GM12878 (cell line): ENCODE measurements at regions not wholly inside any gene's neighbourhood (a gene's known extent, or its start where the extent isn't known, plus 50 kb on each side); places are given as distances from the start of the nearest gene placed in this dataset.

Source experiments
- ATAC-seq: fragments of 200-7000 bp; cut with Tn5 transposase; 3 replicates; pipeline ENCODE4 v1.9.1; 2020; ENCODE audit warnings: mild to moderate bottlenecking, moderate library complexity
- BruUV-seq: library from RNA; stranded (reverse); fragments of 400-500 nt; replicated peaks from 2 replicates; lab custom pipeline; 2021; lab: Mats Ljungman, UMichigan
- CTCF ChIA-PET: fragments of 300-600 bp; sonication (Branson Sonifier 250); formaldehyde crosslinking; extraction: SDS; loops from one replicate; lab custom pipeline; 2021; ENCODE audit warnings: inconsistent platforms; lab: Yijun Ruan, JAX
- POLR2A ChIA-PET: fragments of 350-600 bp; formaldehyde crosslinking; extraction: SDS; loops from one replicate; lab custom pipeline; 2021; ENCODE audit warnings: inconsistent platforms; lab: Charles Lee
- RAD21 ChIA-PET: fragments of 300-600 bp; sonication (Branson Sonifier 250); formaldehyde crosslinking; loops from one replicate; lab custom pipeline; 2023; ENCODE audit warnings: antibody characterized with exemption; ENCODE audit not compliant: unreplicated experiment; lab: Charles Lee
- SMC1A ChIA-PET: fragments of 300-600 bp; sonication (Branson Sonifier 250); formaldehyde crosslinking; loops from one replicate; lab custom pipeline; 2023; ENCODE audit not compliant: unreplicated experiment, uncharacterized antibody; lab: Charles Lee
- DNase-seq: peaks from one replicate; pipeline ENCODE4 v3.0.0-alpha.2; 2011; ENCODE audit warnings: low read depth, low spot score
- FAIRE-seq: peaks from 3 replicates; lab custom pipeline; 2011; peaks lifted over from hg19 to GRCh38; lab: Jason Lieb, UNC
- H2AFZ ChIP-seq: 2 replicates; pipeline ENCODE4 v1.6.0; 2011; ENCODE audit warnings: low read depth, low read length, control low read depth; ENCODE audit not compliant: control insufficient read depth
- H3K27ac ChIP-seq: 2 replicates; pipeline ENCODE4 v1.5.1; 2011; ENCODE audit warnings: control low read depth; ENCODE audit not compliant: control insufficient read depth, insufficient read depth
- H3K27me3 ChIP-seq, 2 experiments: replicated peaks in 1 of 2; 2 replicates each; pipeline versions ENCODE4 v1.6.0 to v1.6.1; 2011; ENCODE audit warnings: low read length in 1 of 2; ENCODE audit not compliant: control insufficient read depth in 2 of 2, insufficient read depth in 2 of 2
- H3K36me3 ChIP-seq, 2 experiments: 2 replicates each; pipeline ENCODE4 v1.5.1; 2011; ENCODE audit warnings: low read length in 1 of 2; ENCODE audit not compliant: control insufficient read depth in 2 of 2, insufficient read depth in 2 of 2
- H3K4me1 ChIP-seq: 2 replicates; pipeline ENCODE4 v1.6.1; 2011; ENCODE audit warnings: mild to moderate bottlenecking, low read length, moderate library complexity, mixed read lengths; ENCODE audit not compliant: control insufficient read depth, insufficient read depth
- H3K4me2 ChIP-seq: 2 replicates; pipeline ENCODE4 v1.6.0; 2011; ENCODE audit warnings: control low read depth; ENCODE audit not compliant: control insufficient read depth, insufficient read depth
- H3K4me3 ChIP-seq: fragments of 200-600 bp; sonication (generic); 2 replicates; pipeline ENCODE4 v1.5.1; 2016
- H3K79me2 ChIP-seq: 2 replicates; pipeline ENCODE4 v1.6.0; 2011; ENCODE audit warnings: low read length; ENCODE audit not compliant: control insufficient read depth, insufficient read depth
- H3K9ac ChIP-seq: 2 replicates; pipeline ENCODE4 v1.8.0; 2011; ENCODE audit warnings: low read length, control low read depth, mixed read lengths; ENCODE audit not compliant: control insufficient read depth, insufficient read depth
- H3K9me3 ChIP-seq: replicated peaks from 3 replicates; pipeline ENCODE4 v1.5.1; 2011; ENCODE audit warnings: mild to moderate bottlenecking, low read length; ENCODE audit not compliant: control insufficient read depth, insufficient read depth
- H4K20me1 ChIP-seq: 2 replicates; pipeline ENCODE4 v1.6.0; 2011; ENCODE audit not compliant: control insufficient read depth, insufficient read depth
- BMI1 ChIP-seq: fragments of 450-650 bp; IDR thresholded peaks from 2 replicates; pipeline ENCODE4 v1.6.1; 2016; ENCODE audit warnings: mild to moderate bottlenecking, moderate library complexity, borderline replicate concordance
- CREM ChIP-seq: IDR thresholded peaks from 2 replicates; pipeline ENCODE4 v1.6.1; 2014; ENCODE audit warnings: antibody characterized with exemption, low read depth
- EED ChIP-seq: sonication (generic); IDR thresholded peaks from 2 replicates; pipeline ENCODE4 v1.6.1; 2016; ENCODE audit warnings: antibody characterized with exemption, low read depth
- EGR1 ChIP-seq, 2 experiments: IDR thresholded peaks; 1 replicate in 1 of 2; 2 replicates in 1 of 2; pipeline ENCODE4 v1.6.1; 2011 to 2012; ENCODE audit warnings: low read depth in 2 of 2, low read length in 2 of 2, borderline replicate concordance in 1 of 2, mild to moderate bottlenecking in 1 of 2, moderate library complexity in 1 of 2
- IRF4 ChIP-seq: IDR thresholded peaks from 2 replicates; pipeline ENCODE4 v1.6.1; 2011; ENCODE audit warnings: low read depth, low read length
- MXI1 ChIP-seq: fragments of 150-350 bp; IDR thresholded peaks from 2 replicates; pipeline ENCODE4 v1.6.1; 2011; ENCODE audit warnings: low read depth, mild to moderate bottlenecking, inconsistent platforms, low read length, improper control_type of control experiment
- NFIC ChIP-seq: IDR thresholded peaks from 2 replicates; pipeline ENCODE4 v1.6.1; 2012; ENCODE audit warnings: low read depth, mild to moderate bottlenecking, inconsistent platforms, low read length, moderate library complexity
- NFYA ChIP-seq: IDR thresholded peaks from 2 replicates; pipeline ENCODE4 v1.6.1; 2011; ENCODE audit warnings: low read depth, mild to moderate bottlenecking, low read length, improper control_type of control experiment, borderline replicate concordance
- NR2C2 ChIP-seq: IDR thresholded peaks from 2 replicates; pipeline ENCODE4 v1.6.1; 2011; ENCODE audit warnings: borderline replicate concordance, low read depth; ENCODE audit not compliant: control insufficient read depth, insufficient read length
- PAX5 ChIP-seq: IDR thresholded peaks from 2 replicates; pipeline ENCODE4 v1.6.1; 2011; ENCODE audit warnings: low read depth, low read length, borderline replicate concordance
- RCOR1 ChIP-seq: conservative IDR thresholded peaks from 2 replicates; pipeline ENCODE4 v1.6.1; 2012; ENCODE audit warnings: low read depth, low read length, improper control_type of control experiment
- SIN3A ChIP-seq: IDR thresholded peaks from 2 replicates; pipeline ENCODE4 v1.6.1; 2012; ENCODE audit warnings: low read depth, low read length, improper control_type of control experiment
- SMAD1 ChIP-seq: fragments of 450-650 bp; IDR thresholded peaks from 2 replicates; pipeline ENCODE4 v1.6.1; 2018; ENCODE audit warnings: mild to moderate bottlenecking, low read depth; ENCODE audit not compliant: partially characterized antibody
- SPI1 ChIP-seq: IDR thresholded peaks from 2 replicates; pipeline ENCODE4 v1.6.1; 2011; ENCODE audit warnings: low read depth, mild to moderate bottlenecking, low read length, moderate library complexity, borderline replicate concordance; ENCODE audit not compliant: insufficient read depth
- SUPT20H ChIP-seq: IDR thresholded peaks from 2 replicates; pipeline ENCODE4 v1.6.1; 2011; ENCODE audit warnings: low read depth, mild to moderate bottlenecking, low read length, moderate library complexity, borderline replicate concordance; ENCODE audit not compliant: control insufficient read depth
- YY1 ChIP-seq: IDR thresholded peaks from 2 replicates; pipeline ENCODE4 v1.6.1; 2011; ENCODE audit warnings: low read depth, mild to moderate bottlenecking, low read length
- ZZZ3 ChIP-seq: IDR thresholded peaks from 2 replicates; pipeline ENCODE4 v1.6.1; 2011; ENCODE audit warnings: low read depth; ENCODE audit not compliant: control insufficient read depth, insufficient read length
- WGBS: methylation state at CpG from one replicate; pipeline ENCODE4 v1.1.6; 2016; ENCODE audit warnings: low lambda C conversion rate; ENCODE audit not compliant: insufficient replicate concordance, insufficient coverage; ENCODE audit errors: missing lambda C conversion rate; 5-methylcytosine and 5-hydroxymethylcytosine counted together
- in situ Hi-C: fragments of 300-500 bp; cut with MboI; formaldehyde crosslinking; loops from 9 replicates; pipeline ENCODE4 v1.14.3; 2018; ENCODE audit warnings: mixed read lengths
- intact Hi-C: fragments of 100-400 bp; cut with micrococcal nuclease; formaldehyde crosslinking; loops from one replicate; pipeline ENCODE4 v1.14.2; 2022; ENCODE audit not compliant: unreplicated experiment
- TF ChIP-seq, protein P1 (sequence below): fragments of 450-650 bp; IDR thresholded peaks from 2 replicates; pipeline ENCODE4 v1.6.1; 2014; ENCODE audit warnings: mild to moderate bottlenecking

DNA sequence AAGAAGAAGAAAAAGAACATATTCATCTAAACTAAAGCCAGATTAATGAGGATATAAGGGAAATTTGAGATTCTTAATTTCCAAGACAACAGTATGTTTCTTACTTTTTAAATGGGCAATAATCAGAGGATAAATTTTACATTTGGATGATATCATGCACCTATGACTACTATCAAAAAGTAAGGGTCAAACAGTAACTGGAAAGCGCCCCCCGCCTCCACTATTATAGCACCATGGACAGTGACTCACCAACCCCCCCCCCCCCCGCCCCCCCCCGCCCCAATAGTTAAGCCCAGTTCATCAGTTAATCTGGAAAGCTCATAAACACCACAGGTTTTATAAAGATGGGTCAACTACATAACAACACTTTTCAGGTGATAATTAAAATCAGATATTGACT is 194.3 kb upstream of the DGKB start (continued):
- TF ChIP-seq BMI1, result no peak

DNA sequence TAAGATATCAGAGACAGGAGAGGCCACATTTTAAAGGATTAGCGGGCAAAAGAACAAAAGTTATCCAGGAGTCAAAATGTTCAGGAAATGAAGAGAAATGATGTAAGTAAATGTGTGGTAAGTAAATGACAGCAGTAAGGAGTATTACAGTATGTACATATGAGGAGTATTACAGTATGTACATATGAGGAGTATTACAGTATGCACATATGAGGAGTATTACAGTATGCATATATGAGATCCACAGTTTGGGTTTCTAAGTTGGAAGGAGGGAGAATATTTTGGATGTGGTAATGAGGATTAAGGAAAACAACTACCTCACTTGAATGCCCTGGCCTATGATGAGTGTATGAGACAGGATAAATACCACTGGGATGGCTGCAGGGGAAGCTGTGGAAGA is 192.4 kb upstream of the DGKB start:
- no peak for TF ChIP-seq NR2C2
- TF ChIP-seq RCOR1, result no peak
- TF ChIP-seq, protein P1, sequence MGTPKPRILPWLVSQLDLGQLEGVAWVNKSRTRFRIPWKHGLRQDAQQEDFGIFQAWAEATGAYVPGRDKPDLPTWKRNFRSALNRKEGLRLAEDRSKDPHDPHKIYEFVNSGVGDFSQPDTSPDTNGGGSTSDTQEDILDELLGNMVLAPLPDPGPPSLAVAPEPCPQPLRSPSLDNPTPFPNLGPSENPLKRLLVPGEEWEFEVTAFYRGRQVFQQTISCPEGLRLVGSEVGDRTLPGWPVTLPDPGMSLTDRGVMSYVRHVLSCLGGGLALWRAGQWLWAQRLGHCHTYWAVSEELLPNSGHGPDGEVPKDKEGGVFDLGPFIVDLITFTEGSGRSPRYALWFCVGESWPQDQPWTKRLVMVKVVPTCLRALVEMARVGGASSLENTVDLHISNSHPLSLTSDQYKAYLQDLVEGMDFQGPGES, result no peak
- no peak for TF ChIP-seq PAX5
- no peak for TF ChIP-seq BMI1
- no peak for TF ChIP-seq SMAD1
- no peak for TF ChIP-seq IRF4
- TF ChIP-seq SPI1, result no peak
- TF ChIP-seq CREM, result no peak
- no peak for TF ChIP-seq SIN3A
- no peak for TF ChIP-seq SUPT20H
- TF ChIP-seq NFIC, result no peak
- TF ChIP-seq MXI1, result no peak
- no peak for TF ChIP-seq ZZZ3
- TF ChIP-seq NFYA, result no peak
- no peak for TF ChIP-seq EED
- TF ChIP-seq YY1, result no peak
- TF ChIP-seq EGR1 (IDR thresholded peaks at IDR 0.05; ENCODE audit: borderline replicate concordance in 1 of 2, low read depth in 2 of 2, low read length in 2 of 2), result no peak
- TF ChIP-seq, all 136 proteins: peak for 0
- no peak overlapping the region for H2AFZ ChIP-seq
- FAIRE-seq (no peak), DNase-seq (no peak), ATAC-seq (no peak)
- H3K9ac ChIP-seq, result no peak overlapping the region
- H4K20me1 ChIP-seq, result no peaks in the 10 kb centered on the region
- in situ Hi-C loops (no loop called here), intact Hi-C loops (no loop called here)
- H3K4me1 ChIP-seq, result no peaks in the 10 kb centered on the region
- WGBS, result 65% methylated on average over 1 of the region's 1 CpG
- H3K4me3 ChIP-seq, result no peak overlapping the region
- ChIA-PET RAD21 (no interaction called here), POLR2A (interaction anchor here (0.7 kb wide), 1 partner anchor 180 kb away, joined by 5 read pairs; no protein-coding TSS in a partner anchor), CTCF (no interaction called here), SMC1A (no interaction called here)
- no peaks in the 10 kb centered on the region for H3K9me3 ChIP-seq
- BruUV-seq, result no TSS peak
- no peak overlapping the region for H3K27ac ChIP-seq
- no peak overlapping the region for H3K4me2 ChIP-seq
- no peaks in the 10 kb centered on the region for H3K36me3 ChIP-seq
- H3K79me2 ChIP-seq, result no peaks in the 10 kb centered on the region
- H3K27me3 ChIP-seq, result no peaks in the 10 kb centered on the region
